ENCODE measurements at regions not wholly inside any gene's neighbourhood (a gene's known extent, or its start where the extent isn't known, plus 50 kb on each side); places are given as distances from the start of the nearest gene placed in this dataset.

- intact Hi-C loops (cut with DNase I): no loop called here
- no peak for DNase-seq
These were observed 50.8 kb upstream of the JAG1 start for GRCh38 chr20:10724449-10725173.

GRCh38 chr20:10728873-10729670, 55.3 kb upstream of the JAG1 start:
- intact Hi-C loops (cut with DNase I): no loop called here
- no peak for DNase-seq

GRCh38 chr20:10729785-10730184, 56.0 kb upstream of the JAG1 start:
- intact Hi-C loops (cut with DNase I): no loop called here
- no peak for DNase-seq

GRCh38 chr20:10730629-10731183, 56.9 kb upstream of the JAG1 start:
- intact Hi-C loops (cut with DNase I): no loop called here
- DNase-seq: no peak

GRCh38 chr20:10731190-10731965, 57.6 kb upstream of the JAG1 start:
- no peak for DNase-seq
- intact Hi-C loops (cut with DNase I): no loop called here

GRCh38 chr20:10733122-10733521, 59.3 kb upstream of the JAG1 start:
- intact Hi-C loops (cut with DNase I): no loop called here
- no peak for DNase-seq

- intact Hi-C loops (cut with DNase I): no loop called here
- DNase-seq: no peak
These were observed 61.6 kb upstream of the JAG1 start for GRCh38 chr20:10735195-10735949.

- no peak for DNase-seq
- intact Hi-C loops (cut with DNase I): no loop called here
These were observed 65.3 kb upstream of the JAG1 start for GRCh38 chr20:10739134-10739533.

- intact Hi-C loops (cut with DNase I): no loop called here
- no peak for DNase-seq
These were observed 65.8 kb upstream of the JAG1 start for GRCh38 chr20:10739566-10739965.

- no peak for DNase-seq
- intact Hi-C loops (cut with DNase I): no loop called here
These were observed 67.3 kb upstream of the JAG1 start for GRCh38 chr20:10741060-10741459.

GRCh38 chr20:10745790-10746189, 72.0 kb upstream of the JAG1 start:
- DNase-seq: no peak

GRCh38 chr20:10747019-10747418, 73.2 kb upstream of the JAG1 start:
- intact Hi-C loops (cut with DNase I): no loop called here
- no peak for DNase-seq

More at GRCh38 chr20:10745790-10746189, 72.0 kb upstream of the JAG1 start:
- intact Hi-C loops (cut with DNase I): no loop called here

GRCh38 chr20:10749084-10749483, 75.3 kb upstream of the JAG1 start:
- intact Hi-C loops (cut with DNase I): no loop called here
- DNase-seq: no peak

- no peak for DNase-seq
- intact Hi-C loops (cut with DNase I): no loop called here
These were observed 78.4 kb upstream of the JAG1 start for GRCh38 chr20:10752206-10752605.

GRCh38 chr20:10754824-10755223, 81.0 kb upstream of the JAG1 start:
- no peak for DNase-seq
- intact Hi-C loops (cut with DNase I): no loop called here

- intact Hi-C loops (cut with DNase I): no loop called here
- DNase-seq: no peak
These were observed 84.6 kb upstream of the JAG1 start for GRCh38 chr20:10758446-10758845.

GRCh38 chr20:10761232-10761631, 87.4 kb upstream of the JAG1 start:
- DNase-seq: no peak

GRCh38 chr20:10761786-10762185, 88.0 kb upstream of the JAG1 start:
- DNase-seq: no peak
- intact Hi-C loops (cut with DNase I): no loop called here

More at GRCh38 chr20:10761232-10761631, 87.4 kb upstream of the JAG1 start:
- intact Hi-C loops (cut with DNase I): no loop called here

GRCh38 chr20:10762216-10762615, 88.4 kb upstream of the JAG1 start:
- intact Hi-C loops (cut with DNase I): no loop called here
- DNase-seq: no peak
